Ovary (tissue), 3 donors: ENCODE measurements at regions not wholly inside any gene's neighbourhood (a gene's known extent, or its start where the extent isn't known, plus 50 kb on each side); places are given as distances from the start of the nearest gene placed in this dataset.

Experiments
- POLR2A ChIP-seq: fragments of 450-650 bp; IDR thresholded peaks from one replicate; pipeline ENCODE4 v1.6.1; 2017; ENCODE audit warnings: antibody characterized with exemption, mild to moderate bottlenecking, moderate library complexity
- TF ChIP-seq, protein P1 (sequence below), 3 donors: fragments of 450-650 bp in 2 of 3; fragments of 200-600 bp in 1 of 3; IDR thresholded peaks; one replicate each; pipeline versions ENCODE4 v1.5.1 to v1.8.0; 2016 to 2022; ENCODE audit warnings: antibody characterized with exemption in 3 of 3, mild to moderate bottlenecking in 1 of 3
- donor health status: DM: no; HTN: no; CAD: no.

DNA sequence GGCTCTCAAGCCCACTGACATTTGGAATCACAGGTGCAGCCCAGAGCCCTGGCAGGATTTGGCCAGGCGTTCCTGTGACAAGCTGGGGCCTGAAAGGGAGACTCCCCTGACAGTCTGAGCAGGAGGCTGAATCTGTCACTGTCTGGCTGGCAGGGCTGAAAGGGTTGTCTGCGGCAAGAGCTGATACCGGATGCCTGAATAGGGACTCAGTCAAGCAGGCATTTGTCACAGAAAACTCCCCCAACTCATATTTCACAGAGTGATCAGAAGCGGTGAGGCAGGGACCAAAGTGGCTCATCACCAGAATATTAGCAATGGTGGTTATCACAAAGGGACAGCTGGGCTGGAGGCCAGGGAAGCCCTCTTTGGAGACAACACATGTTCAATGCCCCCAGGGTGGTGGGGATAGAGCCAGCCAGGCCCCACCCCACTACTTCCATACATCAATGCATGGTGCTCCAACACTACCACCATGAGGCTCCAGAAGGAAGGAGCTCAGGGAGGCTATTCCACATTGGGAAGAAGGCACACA is 295.5 kb downstream of the DTWD2 start:
- TF ChIP-seq, protein P1, sequence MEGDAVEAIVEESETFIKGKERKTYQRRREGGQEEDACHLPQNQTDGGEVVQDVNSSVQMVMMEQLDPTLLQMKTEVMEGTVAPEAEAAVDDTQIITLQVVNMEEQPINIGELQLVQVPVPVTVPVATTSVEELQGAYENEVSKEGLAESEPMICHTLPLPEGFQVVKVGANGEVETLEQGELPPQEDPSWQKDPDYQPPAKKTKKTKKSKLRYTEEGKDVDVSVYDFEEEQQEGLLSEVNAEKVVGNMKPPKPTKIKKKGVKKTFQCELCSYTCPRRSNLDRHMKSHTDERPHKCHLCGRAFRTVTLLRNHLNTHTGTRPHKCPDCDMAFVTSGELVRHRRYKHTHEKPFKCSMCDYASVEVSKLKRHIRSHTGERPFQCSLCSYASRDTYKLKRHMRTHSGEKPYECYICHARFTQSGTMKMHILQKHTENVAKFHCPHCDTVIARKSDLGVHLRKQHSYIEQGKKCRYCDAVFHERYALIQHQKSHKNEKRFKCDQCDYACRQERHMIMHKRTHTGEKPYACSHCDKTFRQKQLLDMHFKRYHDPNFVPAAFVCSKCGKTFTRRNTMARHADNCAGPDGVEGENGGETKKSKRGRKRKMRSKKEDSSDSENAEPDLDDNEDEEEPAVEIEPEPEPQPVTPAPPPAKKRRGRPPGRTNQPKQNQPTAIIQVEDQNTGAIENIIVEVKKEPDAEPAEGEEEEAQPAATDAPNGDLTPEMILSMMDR (IDR thresholded peaks at IDR 0.05) = no peak
- TF ChIP-seq POLR2A = no peak
